D721Med (cell line): ENCODE measurements at regions not wholly inside any gene's neighbourhood (a gene's known extent, or its start where the extent isn't known, plus 50 kb on each side); places are given as distances from the start of the nearest gene placed in this dataset.
"Not testable (repeated sequence)": the region's sequence is repeated elsewhere in the genome, so short reads cannot be mapped to it uniquely, and the experiment has no call there.

Source experiments
- DNase-seq: peaks from one replicate; pipeline ENCODE4 v3.0.0; 2011; ENCODE audit warnings: low spot score; ENCODE audit not compliant: insufficient read length
- FAIRE-seq: peaks from 2 replicates; lab custom pipeline; 2011; peaks lifted over from hg19 to GRCh38; lab: Jason Lieb, UNC
- TF ChIP-seq, protein P1 (sequence below): IDR thresholded peaks from 2 replicates; pipeline ENCODE4 v1.5.1; 2012; ENCODE audit warnings: mild to moderate bottlenecking, control low read depth; ENCODE audit not compliant: insufficient read depth; ENCODE audit errors: missing control alignments

DNA sequence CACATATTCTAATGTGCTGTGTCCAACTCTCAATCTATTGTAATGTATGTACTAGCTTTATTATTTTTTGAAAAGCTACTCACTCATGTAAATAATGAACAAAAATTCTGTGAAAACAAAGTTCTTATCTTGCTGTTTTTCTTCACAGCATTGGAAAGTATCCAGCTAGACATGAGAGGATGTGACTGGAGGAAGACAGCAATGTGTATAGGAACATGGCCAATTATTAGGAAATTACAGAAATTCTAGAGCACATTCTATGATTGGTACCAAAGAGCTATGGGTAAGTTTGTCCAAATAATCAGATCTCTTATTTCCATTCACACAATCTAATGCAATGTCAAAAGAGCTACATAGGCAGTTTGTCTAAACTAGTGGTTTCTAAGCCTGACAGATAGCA lies 1100.2 kb downstream of the FSCB start:
- TF ChIP-seq, protein P1, sequence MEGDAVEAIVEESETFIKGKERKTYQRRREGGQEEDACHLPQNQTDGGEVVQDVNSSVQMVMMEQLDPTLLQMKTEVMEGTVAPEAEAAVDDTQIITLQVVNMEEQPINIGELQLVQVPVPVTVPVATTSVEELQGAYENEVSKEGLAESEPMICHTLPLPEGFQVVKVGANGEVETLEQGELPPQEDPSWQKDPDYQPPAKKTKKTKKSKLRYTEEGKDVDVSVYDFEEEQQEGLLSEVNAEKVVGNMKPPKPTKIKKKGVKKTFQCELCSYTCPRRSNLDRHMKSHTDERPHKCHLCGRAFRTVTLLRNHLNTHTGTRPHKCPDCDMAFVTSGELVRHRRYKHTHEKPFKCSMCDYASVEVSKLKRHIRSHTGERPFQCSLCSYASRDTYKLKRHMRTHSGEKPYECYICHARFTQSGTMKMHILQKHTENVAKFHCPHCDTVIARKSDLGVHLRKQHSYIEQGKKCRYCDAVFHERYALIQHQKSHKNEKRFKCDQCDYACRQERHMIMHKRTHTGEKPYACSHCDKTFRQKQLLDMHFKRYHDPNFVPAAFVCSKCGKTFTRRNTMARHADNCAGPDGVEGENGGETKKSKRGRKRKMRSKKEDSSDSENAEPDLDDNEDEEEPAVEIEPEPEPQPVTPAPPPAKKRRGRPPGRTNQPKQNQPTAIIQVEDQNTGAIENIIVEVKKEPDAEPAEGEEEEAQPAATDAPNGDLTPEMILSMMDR, result no peak
- DNase-seq (no peak), FAIRE-seq (peak; percentile 38)

- DNase-seq, result no peak
- no peak for FAIRE-seq
- TF ChIP-seq, protein P1, result no peak
Observed at GRCh38 chr14:43399289-43399688, 1107.8 kb downstream of the FSCB start.

DNA sequence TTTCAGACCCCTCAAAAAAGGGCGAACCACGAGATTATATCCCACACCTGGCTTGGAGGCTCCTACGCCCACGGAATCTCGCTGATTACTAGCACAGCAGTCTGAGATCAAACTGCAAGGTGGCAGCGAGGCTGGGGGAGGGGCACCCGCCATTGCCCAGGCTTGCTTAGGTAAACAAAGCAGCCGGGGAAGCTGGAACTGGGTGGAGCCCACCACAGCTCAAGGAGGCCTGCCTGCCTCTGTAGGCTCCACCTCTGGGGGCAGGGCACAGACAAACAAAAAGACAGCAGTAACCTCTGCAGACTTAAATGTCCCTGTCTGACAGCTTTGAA lies 1136.6 kb downstream of the FSCB start:
- FAIRE-seq, DNase-seq: not testable (repeated sequence)

GRCh38 chr14:43369710-43370564 lies 1137.1 kb downstream of the FSCB start:
- FAIRE-seq (no peak), DNase-seq (no peak)

GRCh38 chr14:43362586-43362985 lies 1144.5 kb downstream of the FSCB start:
- DNase-seq, result no peak
- TF ChIP-seq, protein P1, result no peak
- FAIRE-seq, result no peak

More at GRCh38 chr14:43369710-43370564, 1137.1 kb downstream of the FSCB start:
- TF ChIP-seq, protein P1, result no peak

GRCh38 chr14:43361751-43362150 lies 1145.3 kb downstream of the FSCB start:
- FAIRE-seq (no peak), DNase-seq (no peak)

GRCh38 chr14:43360239-43360638 lies 1146.8 kb downstream of the FSCB start:
- TF ChIP-seq, protein P1, result no peak
- DNase-seq (no peak), FAIRE-seq (no peak)

More at GRCh38 chr14:43361751-43362150, 1145.3 kb downstream of the FSCB start:
- TF ChIP-seq, protein P1, result no peak
